LNCaP clone FGC (cell line): ENCODE measurements at regions not wholly inside any gene's neighbourhood (a gene's known extent, or its start where the extent isn't known, plus 50 kb on each side); places are given as distances from the start of the nearest gene placed in this dataset.

ENCODE experiments used
- DNase-seq: peaks from one replicate; pipeline ENCODE4 v3.0.0-alpha.2; 2011; ENCODE audit warnings: low read depth
- H3K4me3 ChIP-seq: 2 replicates; pipeline ENCODE4 v1.5.1; 2011; ENCODE audit warnings: mild to moderate bottlenecking, low read depth, low read length, control low read depth
- CTCF ChIP-seq: IDR thresholded peaks from 2 replicates; pipeline ENCODE4 v1.5.1; 2012; ENCODE audit warnings: mild to moderate bottlenecking; ENCODE audit not compliant: control insufficient read depth, insufficient read depth; ENCODE audit errors: extremely low read depth

- no peak for TF ChIP-seq CTCF
- no peak for DNase-seq
- no peak overlapping the region for H3K4me3 ChIP-seq
Measured at GRCh38 chr5:118711727-118712126, 276.6 kb downstream of the DTWD2 start.

GRCh38 chr5:118705959-118706667, 282.2 kb downstream of the DTWD2 start:
- no peak for DNase-seq
- no peak overlapping the region for H3K4me3 ChIP-seq
- TF ChIP-seq CTCF = no peak

GRCh38 chr5:118703241-118703640, 285.1 kb downstream of the DTWD2 start:
- DNase-seq = no peak
- TF ChIP-seq CTCF = no peak
- no peak overlapping the region for H3K4me3 ChIP-seq

GRCh38 chr5:118701791-118702190, 286.6 kb downstream of the DTWD2 start:
- no peak for DNase-seq
- no peak overlapping the region for H3K4me3 ChIP-seq
- no peak for TF ChIP-seq CTCF

- no peak overlapping the region for H3K4me3 ChIP-seq
- DNase-seq = no peak
- no peak for TF ChIP-seq CTCF
Measured at GRCh38 chr5:118700510-118700909, 287.8 kb downstream of the DTWD2 start.

- no peak for DNase-seq
- peak; percentile 57 for TF ChIP-seq CTCF
Measured at GRCh38 chr5:118698774-118699173, 289.6 kb downstream of the DTWD2 start.

GRCh38 chr5:118696076-118696475, 292.3 kb downstream of the DTWD2 start:
- no peak for TF ChIP-seq CTCF
- DNase-seq = no peak
- no peak overlapping the region for H3K4me3 ChIP-seq

More at GRCh38 chr5:118698774-118699173, 289.6 kb downstream of the DTWD2 start:
- no peak overlapping the region for H3K4me3 ChIP-seq
